DND-41 (cell line): ENCODE measurements at regions not wholly inside any gene's neighbourhood (a gene's known extent, or its start where the extent isn't known, plus 50 kb on each side); places are given as distances from the start of the nearest gene placed in this dataset.

Source experiments
- EZH2 ChIP-seq: IDR thresholded peaks from 3 replicates; pipeline ENCODE4 v1.6.1; 2012; ENCODE audit warnings: borderline replicate concordance, low read depth, mild to moderate bottlenecking, moderate library complexity, low read length, inconsistent platforms; ENCODE audit not compliant: severe bottlenecking
- TF ChIP-seq, protein P1 (sequence below): IDR thresholded peaks from 2 replicates; pipeline ENCODE4 v1.5.1; 2012; ENCODE audit warnings: borderline replicate concordance, low read length, moderate library complexity, mild to moderate bottlenecking; ENCODE audit not compliant: poor library complexity, severe bottlenecking; ENCODE audit errors: extremely low read depth

DNA sequence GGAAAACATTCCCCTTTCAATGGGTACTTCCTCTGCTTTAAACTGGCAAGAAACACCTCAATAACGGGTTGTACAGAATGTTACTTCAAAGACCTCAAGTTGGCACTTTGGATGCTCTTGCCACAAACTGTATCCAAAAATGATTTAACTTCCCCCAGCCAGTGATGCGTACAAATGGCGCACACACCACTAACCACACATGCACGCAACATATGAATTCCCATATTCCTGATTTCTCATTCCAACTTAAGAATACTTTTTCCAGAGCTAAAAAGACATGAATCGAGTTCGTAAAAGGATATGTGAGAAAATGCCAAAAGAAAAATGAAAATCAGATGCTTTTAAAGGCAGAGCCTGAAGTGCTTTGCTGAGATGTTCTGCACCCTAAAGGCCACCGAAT is 388.0 kb upstream of the PIK3R1 start:
- TF ChIP-seq, protein P1, sequence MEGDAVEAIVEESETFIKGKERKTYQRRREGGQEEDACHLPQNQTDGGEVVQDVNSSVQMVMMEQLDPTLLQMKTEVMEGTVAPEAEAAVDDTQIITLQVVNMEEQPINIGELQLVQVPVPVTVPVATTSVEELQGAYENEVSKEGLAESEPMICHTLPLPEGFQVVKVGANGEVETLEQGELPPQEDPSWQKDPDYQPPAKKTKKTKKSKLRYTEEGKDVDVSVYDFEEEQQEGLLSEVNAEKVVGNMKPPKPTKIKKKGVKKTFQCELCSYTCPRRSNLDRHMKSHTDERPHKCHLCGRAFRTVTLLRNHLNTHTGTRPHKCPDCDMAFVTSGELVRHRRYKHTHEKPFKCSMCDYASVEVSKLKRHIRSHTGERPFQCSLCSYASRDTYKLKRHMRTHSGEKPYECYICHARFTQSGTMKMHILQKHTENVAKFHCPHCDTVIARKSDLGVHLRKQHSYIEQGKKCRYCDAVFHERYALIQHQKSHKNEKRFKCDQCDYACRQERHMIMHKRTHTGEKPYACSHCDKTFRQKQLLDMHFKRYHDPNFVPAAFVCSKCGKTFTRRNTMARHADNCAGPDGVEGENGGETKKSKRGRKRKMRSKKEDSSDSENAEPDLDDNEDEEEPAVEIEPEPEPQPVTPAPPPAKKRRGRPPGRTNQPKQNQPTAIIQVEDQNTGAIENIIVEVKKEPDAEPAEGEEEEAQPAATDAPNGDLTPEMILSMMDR = no peak
- no peak for TF ChIP-seq EZH2
